HG03280 (cell line): ENCODE measurements at regions not wholly inside any gene's neighbourhood (a gene's known extent, or its start where the extent isn't known, plus 50 kb on each side); places are given as distances from the start of the nearest gene placed in this dataset.

Source experiments
- ATAC-seq: cut with Tn5 transposase; IDR thresholded peaks from one replicate; pipeline ENCODE4 v1.9.1; 2021; ENCODE audit warnings: mild to moderate bottlenecking, moderate library complexity; ENCODE audit not compliant: unreplicated experiment

DNA sequence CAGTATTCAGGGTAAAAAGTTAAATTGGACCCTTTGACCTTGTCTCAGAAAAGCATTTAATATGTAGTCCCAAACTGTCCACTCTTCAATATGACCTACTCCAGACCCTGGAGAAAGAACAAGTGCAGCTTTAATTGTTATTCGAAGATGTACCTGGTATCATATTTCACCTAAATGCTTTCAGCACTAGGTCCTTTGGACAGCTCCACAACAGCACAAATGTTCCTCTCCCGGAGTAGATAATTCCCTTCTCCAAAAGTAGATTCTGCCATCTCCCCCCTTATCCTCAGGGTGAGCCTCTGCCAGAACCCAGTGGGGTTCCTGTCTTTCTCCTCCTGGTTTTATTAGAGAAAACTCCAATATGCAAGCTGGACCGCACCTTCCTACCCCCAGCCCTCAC lies 104.5 kb upstream of the AJAP1 start:
- no peak for ATAC-seq

DNA sequence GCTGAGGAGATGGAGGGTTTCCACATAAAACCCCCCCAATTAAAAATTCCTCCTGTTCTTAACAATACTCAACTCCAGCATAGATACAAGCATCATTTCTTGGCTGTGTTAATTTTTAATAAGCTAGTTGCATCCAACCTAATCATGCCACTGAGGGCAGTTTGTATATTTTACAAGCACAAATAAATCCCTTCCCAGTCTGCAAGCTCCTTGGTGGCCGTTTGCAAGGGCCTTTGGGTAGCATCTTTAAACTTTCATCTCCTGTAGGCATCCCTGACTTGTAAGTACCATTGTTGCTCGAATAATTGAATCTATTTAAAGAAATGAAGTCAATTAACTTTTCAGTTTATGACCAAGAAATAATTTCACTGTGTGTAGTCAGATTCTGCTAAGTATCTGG lies 103.5 kb upstream of the AJAP1 start:
- ATAC-seq, result no peak

DNA sequence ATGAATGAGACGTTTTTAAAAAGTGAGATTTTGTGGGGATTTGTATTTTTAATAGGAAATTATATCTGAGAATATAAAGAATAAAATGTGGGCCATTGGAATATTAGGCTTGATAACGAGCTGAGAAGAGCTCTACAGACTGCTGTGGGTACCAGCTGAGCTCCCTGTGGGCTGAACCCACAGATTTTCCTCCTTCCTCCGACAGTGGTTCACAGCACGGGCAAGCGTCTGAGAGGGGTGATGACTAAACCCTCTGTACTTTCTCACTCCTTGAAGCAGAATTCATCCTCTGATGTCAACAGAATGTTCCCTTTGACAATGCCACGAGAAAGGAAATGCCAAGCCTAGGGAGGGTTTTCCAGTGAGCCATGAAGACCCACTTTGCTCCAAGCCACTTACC lies 102.7 kb upstream of the AJAP1 start:
- no peak for ATAC-seq

DNA sequence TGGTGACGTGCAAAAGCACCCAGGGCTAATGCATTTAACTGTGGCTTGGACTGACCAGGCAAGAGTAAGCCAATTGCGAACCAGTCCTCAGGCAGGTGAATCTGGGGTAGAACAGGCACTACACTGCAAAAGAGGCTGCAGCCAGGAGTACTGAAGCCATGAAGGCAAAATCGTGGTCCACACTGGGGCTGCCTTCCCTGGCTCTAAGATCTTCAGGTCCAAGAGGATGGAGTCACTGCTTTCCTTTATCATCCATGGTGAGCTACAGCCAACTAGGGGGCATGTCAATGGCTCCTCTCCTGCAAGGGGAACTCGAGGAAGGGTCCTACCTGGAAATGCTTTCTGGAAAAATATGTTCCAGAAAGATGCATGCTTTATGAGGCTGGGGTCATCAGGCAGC lies 100.6 kb upstream of the AJAP1 start:
- ATAC-seq, result no peak

DNA sequence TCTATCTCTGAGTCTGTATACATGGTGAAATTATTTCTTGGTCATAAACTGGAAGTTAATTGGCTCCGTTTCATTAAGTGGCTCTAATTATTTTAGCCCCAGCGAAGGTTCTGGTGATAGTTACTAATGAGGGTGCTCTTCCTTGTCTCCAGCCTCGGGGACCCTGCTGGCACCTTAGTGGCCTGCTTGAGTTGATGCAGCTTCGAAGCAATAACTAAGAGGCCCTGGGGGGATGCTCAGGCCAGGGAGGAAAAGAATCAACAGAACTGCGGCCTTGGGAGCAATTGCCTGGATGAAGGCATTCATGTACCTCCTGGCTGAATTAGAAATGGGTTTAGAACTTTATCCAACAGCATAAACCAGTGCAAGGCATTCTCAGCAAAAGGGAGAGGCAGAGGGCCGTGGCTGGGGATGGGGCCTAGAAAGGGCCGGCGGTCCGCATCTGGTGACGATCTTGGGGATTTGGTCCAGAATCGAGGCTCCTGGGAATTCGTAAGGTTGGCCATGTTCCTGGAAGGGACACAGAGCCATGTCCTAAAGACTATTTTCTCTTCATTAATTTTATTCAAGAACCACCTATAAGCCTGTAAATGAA lies 100.0 kb upstream of the AJAP1 start:
- ATAC-seq, result no peak

DNA sequence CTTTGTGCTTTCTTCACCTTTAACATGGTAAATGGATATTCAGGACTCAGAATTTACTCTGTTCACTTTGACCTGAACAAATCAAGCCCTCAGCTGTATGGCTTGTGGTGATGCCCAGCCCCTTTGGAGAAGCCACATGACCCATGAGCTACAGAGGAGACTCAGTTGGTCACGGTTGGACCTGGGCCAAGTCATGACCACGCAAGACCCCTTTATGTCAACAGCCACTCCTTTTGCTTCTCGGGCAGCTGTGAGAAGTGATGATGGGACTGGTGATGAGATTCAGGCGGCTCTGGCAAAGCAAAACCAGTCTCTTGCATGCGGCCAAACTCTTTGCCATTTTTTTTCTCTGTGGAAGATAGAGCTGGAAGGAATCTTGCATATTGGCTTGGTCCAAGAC lies 96.5 kb upstream of the AJAP1 start:
- no peak for ATAC-seq

DNA sequence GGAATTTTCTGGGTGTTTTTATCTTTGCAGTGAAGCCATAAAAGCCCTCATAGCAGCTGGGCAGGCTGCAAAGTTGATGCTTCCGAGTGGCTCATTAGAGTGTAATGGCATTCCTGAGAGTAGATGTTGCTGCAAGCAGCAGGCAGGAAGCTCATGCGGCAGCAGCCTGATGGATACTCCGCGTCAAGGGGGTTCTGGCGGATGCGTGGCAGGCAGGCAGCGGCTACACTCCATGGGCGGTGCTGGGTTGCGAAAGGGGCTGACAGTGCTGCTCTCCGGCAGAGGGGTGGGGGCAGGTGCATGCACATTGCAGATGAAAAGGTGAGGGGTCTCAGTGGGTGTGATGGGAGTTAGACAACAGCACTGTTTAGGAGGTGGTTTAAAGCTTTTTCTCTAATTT lies 93.2 kb upstream of the AJAP1 start:
- no peak for ATAC-seq

DNA sequence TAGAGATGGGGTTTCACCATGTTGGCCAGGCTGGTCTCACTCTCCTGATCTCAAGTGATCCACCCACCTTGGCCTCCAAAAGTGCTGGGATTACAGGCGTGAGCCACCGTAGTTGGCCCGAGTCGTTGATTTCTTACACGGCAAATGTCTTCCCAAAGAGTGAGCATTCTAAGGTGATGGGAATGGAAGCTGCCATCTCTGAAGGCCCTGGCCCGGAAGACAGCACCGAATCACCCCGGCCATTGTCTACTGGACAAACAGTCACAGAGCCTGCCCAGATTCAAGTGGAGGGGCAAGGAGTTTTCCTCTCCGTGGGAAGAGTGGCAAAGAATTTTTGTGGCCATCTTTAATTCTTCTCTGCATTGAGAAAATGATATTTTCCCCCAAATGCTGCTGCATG lies 92.1 kb upstream of the AJAP1 start:
- no peak for ATAC-seq

DNA sequence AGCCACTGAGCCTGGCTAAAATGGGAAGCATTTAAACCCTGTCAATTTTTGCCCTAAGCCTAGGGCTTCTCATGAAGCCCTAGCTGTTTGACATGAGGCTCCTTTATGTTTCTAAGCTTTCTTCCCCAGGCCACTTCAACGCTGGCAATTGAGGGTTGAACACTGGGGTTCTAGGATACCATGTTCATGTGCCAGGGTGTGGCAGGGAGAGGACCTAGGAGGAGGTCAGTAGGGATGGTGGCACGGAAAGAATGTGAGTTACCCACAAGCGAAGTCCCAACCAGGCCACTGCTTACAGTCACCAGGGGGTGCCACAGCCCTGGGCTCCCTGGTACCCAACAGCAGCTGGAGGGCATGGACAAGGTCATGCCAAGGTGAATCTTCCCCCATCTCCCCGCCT lies 90.8 kb upstream of the AJAP1 start:
- no peak for ATAC-seq

DNA sequence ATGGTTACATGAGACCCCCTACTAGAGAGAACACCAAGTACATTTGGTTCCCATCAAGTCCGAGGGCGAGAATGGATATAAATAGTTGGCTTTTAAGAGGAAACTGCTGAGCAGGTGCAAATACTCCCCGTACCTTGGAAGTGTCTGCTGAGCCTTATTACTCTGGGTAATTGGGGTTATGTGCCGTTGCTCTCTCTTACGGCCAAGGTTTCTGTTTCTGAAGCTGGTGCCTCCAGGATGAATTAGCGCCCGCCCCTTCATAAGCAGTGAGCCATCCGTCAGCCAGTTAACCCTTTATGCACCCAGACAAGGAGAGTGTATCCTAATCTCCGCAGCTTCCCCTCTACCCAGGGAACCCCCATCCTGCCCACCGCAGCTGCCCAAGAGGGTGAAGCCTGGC lies 90.4 kb upstream of the AJAP1 start:
- no peak for ATAC-seq

DNA sequence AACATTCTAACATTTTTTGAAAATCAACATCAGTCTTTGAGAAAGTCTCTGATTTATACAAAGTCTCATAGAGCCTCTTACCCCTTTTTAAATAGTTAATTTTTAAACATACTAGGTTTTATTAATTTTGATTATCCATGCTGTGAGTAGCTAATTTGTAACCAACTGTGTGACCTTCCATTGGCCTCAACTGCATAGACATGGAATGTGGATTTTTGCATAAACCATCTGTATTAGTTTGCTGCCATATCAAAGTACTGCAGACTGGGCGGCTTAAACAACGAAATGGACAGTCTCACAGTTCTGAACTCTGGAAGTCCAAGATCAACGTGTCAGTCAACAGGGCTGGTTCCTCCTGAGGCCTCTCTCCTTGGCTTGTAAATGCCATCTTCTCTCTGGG lies 89.2 kb upstream of the AJAP1 start:
- no peak for ATAC-seq

DNA sequence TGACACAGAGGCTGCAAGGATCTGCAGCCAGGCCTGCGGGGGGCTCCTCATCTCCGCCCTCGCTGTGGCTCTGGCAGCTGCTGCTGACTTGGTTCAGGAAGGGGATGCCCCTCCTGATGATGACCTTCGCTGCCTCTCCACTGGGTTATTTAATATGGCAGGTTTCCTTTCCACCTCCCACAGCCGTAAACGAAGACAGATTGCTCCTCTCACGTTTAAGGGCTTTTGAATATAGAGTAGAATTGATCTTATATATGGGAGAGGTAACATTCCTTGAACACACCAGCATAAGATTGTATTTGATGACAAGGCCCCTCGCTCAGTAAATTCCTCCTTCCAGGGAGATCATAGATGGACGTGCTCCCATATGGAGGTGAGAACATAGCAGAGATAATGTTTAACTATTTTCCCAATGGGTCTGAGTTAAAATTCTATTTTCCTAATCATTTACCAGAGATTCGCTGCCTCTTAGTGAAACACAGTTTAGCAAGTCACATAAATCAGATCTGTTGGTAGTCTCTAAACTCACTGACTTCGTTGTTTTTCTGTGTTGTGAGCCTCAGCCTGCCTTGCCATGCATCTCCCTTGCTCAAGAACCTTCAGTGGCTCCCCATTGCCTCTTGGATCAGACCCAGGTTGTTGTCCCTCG lies 88.5 kb upstream of the AJAP1 start:
- no peak for ATAC-seq

DNA sequence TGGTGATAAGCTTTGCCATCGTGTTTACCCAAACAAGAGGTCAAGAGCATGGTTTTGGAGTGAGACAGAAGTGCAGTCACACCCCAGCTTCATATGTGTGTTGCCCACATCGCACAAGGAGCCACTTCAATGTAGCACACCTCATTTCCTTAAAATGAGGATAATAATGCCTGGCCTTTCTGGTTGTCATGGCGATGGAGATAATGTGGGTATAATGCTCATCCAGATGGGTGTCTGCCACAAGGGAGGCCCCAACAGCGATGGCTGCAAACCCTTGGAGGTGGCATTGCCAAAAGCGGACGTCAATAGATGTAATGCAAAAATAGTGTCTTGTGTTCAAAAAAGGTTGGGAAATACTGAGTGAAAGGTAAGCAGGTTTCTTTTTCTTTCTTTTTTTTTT lies 83.1 kb upstream of the AJAP1 start:
- no peak for ATAC-seq

DNA sequence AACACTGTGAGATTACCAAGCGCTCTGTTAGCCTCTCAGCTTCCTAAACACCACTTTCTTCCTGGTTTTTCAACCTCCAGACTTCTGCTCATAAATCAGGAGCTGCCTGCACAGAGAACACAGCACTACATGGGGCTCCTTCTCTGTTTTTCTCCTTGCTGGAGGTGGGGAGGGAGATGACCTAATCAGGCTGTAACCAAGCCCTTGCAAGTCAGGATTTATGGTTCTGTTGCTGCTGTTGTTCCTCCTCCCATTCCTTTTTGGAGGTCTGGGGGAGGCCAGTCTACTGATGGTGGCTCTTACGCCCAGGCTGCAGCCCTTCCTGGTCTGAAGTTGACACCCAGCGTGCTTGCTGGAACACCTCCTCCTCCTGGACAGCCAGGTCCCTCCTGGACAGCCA lies 80.9 kb upstream of the AJAP1 start:
- no peak for ATAC-seq

DNA sequence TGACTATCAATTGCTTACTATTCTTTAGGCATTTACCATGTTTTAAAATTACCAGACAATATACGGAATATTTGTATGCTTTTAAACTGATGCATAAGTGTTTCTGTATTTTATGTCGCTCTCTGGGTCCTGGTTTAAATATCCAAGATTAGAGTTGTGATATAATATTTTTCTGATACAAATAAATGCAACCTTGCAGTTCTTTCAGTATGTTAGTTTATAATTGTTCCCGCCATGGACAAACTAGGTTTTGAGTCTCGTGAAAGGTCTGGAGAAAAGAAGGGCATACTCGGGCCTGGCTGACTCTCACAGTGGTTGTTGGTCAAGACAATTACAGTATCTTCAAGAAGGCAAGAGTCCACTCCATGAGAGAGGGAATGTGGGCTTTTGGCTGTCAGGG lies 72.6 kb upstream of the AJAP1 start:
- no peak for ATAC-seq

DNA sequence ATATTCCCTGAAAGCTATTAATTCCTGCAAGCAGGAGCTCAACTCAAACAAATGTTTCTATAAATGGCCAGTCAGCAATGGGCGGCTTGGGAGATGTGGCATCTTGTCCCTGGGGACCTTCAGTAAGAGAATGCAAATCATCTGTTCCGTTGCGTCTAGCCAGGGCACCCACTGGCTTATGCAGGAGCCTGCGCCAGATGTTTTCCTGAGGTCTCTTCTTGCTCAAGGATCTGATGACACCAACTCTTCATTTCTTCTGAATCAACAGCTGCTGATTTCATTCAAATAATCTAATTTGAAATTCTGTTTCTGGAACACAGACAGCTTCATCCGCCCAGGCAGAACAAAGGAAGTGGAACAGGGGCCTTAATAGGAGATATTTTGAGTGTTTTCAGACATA lies 70.0 kb upstream of the AJAP1 start:
- no peak for ATAC-seq

DNA sequence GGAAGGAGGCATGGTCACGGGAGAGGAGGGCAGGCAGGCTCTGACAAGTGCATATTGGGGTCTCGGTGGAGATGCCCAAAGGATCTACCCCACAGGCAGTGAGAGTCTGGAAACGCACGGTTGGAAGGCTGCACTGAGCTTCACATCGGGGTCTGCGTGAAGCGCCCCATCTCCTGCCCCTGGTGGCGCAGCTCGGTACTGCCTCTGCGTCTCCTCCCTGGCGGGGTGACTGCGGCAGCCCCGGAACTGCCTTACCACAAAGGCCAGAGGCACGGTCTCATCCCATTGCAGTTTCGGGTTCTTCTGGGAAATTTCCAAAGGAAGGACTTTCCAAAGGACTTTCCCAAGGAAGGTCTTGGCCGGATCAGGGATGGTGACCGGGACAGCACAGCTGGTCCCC lies 69.2 kb upstream of the AJAP1 start:
- no peak for ATAC-seq

DNA sequence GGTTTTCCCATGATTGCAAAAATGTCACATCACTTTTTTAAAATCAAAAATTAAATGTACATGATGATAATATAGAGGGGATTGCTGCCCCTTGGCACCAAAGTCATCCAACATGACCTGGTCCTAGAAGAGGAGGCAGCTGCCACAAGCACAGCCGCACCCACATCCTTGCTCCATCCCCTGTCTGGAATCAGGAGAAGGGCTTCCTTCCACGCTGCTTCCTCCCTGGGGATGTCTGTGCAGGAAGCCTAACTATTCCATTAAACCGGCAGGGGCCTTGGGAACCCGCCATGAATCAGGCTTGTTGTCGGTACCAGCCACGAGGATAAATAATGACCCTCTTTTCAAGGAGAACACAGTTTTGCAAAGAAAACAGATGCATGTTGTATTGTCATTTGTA lies 68.7 kb upstream of the AJAP1 start:
- no peak for ATAC-seq

DNA sequence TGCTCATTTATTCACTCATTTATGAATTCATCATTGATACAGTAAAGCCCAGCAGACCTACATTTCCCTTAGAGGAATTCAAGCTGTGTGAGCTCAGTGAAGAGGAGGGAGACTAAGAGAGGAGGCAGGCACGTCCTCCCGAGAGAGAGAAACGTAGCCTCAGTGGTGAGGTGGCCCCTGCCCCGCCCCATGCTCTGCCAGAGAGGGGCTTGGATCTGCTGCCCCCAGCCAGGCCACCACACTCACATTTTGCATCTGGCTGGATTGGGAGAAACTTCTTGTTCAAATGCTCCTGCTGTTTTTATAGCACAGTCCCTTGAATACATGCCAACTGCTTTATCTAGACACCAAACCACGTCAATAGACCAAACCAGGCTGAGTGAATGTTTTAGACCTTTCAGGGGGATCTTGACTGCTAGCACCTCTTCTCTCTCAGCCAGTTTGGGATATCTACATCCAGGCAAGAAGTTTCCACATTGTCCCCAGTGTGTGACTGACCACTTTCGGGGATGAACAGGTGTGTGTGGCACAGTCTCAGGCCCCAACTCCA lies 67.7 kb upstream of the AJAP1 start:
- ATAC-seq, result no peak

DNA sequence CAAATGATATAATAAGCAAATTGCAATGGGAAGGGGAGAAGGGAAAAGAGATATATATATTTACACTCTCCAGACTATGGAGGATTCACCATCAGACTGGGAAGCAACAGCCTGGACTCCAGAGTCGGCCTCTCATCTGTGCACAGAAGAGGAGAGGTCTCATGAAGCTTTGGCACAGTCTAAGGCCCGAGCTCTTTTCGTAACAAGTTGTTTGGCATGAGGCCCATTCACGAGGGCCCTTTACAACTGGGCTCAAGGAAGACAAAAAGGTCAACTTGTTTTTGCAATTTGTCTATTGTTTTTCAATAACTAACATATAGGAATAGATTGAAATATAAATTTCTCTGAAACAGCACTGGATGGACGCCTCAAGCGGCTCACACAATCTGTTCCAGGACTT lies 66.7 kb upstream of the AJAP1 start:
- no peak for ATAC-seq

DNA sequence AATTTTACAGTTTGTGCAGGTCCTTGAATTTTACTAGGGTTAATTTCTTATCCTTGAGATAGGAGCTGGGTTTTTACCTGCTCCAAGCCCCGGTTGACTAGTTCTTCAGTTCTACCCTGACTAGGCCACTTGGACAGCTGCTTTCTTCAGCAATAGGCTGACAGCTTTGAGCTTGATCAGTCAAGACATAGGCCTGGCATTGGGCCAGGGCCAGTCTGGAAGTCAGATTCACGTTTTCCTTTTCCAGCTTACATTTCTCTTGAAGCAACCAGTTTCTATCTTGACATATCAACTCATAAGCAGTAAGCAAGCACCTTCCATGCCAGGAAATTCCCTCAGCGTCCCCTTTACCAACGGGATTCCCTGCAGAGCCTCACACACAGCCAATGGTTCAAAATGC lies 63.7 kb upstream of the AJAP1 start:
- no peak for ATAC-seq

DNA sequence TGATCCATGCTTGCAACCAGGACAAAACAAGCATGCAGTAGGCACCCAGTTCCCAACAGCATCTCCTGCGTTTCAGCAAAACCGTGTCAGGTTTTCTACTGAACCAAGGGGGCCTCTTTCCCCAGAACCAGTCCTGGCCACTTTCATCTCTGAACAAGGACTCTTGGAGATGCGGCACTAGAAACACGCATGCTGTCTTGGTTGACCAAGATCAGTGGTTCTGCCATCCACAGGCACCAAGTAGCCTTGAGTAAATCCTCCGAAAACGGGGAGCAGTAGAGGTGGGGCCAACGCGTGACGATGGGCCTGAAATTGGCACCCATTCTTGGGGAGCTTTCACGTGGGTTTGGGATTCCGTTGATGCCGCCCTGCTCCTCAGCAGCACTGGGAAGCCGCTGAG lies 62.5 kb upstream of the AJAP1 start:
- ATAC-seq, result no peak

DNA sequence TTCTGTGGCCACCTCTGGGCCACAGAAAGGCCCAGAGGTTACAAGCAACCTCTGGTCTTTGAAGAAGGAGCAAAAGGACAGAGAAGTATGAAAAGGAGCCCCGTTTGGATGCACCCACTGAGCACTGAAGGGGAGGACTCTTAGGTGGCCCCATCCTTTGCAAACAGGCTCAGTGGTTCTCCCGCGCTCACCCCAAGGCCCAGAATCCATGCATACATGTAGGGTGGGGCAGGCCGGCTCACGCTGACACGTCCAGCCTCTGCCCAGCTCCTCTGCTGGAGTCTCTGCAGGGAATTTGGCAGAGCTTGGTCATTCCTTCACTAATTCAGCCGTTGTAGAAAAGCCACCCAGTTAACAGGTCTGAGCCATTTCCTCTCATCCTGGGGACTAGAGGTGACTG lies 61.3 kb upstream of the AJAP1 start:
- ATAC-seq, result no peak
